ENCODE measurements at regions not wholly inside any gene's neighbourhood (a gene's known extent, or its start where the extent isn't known, plus 50 kb on each side); places are given as distances from the start of the nearest gene placed in this dataset.
"Not testable (repeated sequence)": the region's sequence is repeated elsewhere in the genome, so short reads cannot be mapped to it uniquely, and the experiment has no call there.

- DNase-seq (ENCODE audit: low spot score): no peak
Measured at GRCh38 chr10:130968964-130969363, 342.6 kb downstream of the TCERG1L start.

GRCh38 chr10:130969700-130970099 lies 341.8 kb downstream of the TCERG1L start:
- no peak for DNase-seq (ENCODE audit: low spot score)

- no peak for DNase-seq (ENCODE audit: low spot score)
Measured at GRCh38 chr10:130970341-130971122, 341.0 kb downstream of the TCERG1L start.

GRCh38 chr10:130971123-130971435 lies 340.4 kb downstream of the TCERG1L start:
- no peak for DNase-seq (ENCODE audit: low spot score)

GRCh38 chr10:130973127-130973839 lies 338.2 kb downstream of the TCERG1L start:
- no peak for DNase-seq (ENCODE audit: low spot score)

- no peak for DNase-seq (ENCODE audit: low spot score)
Measured at GRCh38 chr10:130974166-130974565, 337.4 kb downstream of the TCERG1L start.

GRCh38 chr10:130975351-130975750 lies 336.2 kb downstream of the TCERG1L start:
- not testable (repeated sequence) for DNase-seq (ENCODE audit: low spot score)

- DNase-seq (ENCODE audit: low spot score): no peak
Measured at GRCh38 chr10:130982802-130983201, 328.7 kb downstream of the TCERG1L start.

- DNase-seq (ENCODE audit: low spot score): no peak
Measured at GRCh38 chr10:130983749-130984148, 327.8 kb downstream of the TCERG1L start.

GRCh38 chr10:130984686-130985085 lies 326.8 kb downstream of the TCERG1L start:
- no peak for DNase-seq (ENCODE audit: low spot score)

GRCh38 chr10:130985158-130985753 lies 326.3 kb downstream of the TCERG1L start:
- DNase-seq (ENCODE audit: low spot score): no peak

GRCh38 chr10:130986846-130987245 lies 324.7 kb downstream of the TCERG1L start:
- DNase-seq (ENCODE audit: low spot score): no peak

- no peak for DNase-seq (ENCODE audit: low spot score)
Measured at GRCh38 chr10:130987401-130987800, 324.1 kb downstream of the TCERG1L start.

GRCh38 chr10:130989670-130990232 lies 321.8 kb downstream of the TCERG1L start:
- DNase-seq (ENCODE audit: low spot score): no peak

- no peak for DNase-seq (ENCODE audit: low spot score)
Measured at GRCh38 chr10:130990486-130990885, 321.0 kb downstream of the TCERG1L start.

- DNase-seq (ENCODE audit: low spot score): no peak
Measured at GRCh38 chr10:130992802-130993523, 318.6 kb downstream of the TCERG1L start.

GRCh38 chr10:130993612-130994011 lies 317.9 kb downstream of the TCERG1L start:
- no peak for DNase-seq (ENCODE audit: low spot score)

- DNase-seq (ENCODE audit: low spot score): no peak
Measured at GRCh38 chr10:130994191-130994590, 317.3 kb downstream of the TCERG1L start.

GRCh38 chr10:130994845-130995244 lies 316.7 kb downstream of the TCERG1L start:
- DNase-seq (ENCODE audit: low spot score): no peak

GRCh38 chr10:130997267-130998045 lies 314.1 kb downstream of the TCERG1L start:
- DNase-seq (ENCODE audit: low spot score): no peak

- DNase-seq (ENCODE audit: low spot score): no peak
Measured at GRCh38 chr10:130998046-130998435, 313.5 kb downstream of the TCERG1L start.
